ENCODE measurements at regions not wholly inside any gene's neighbourhood (a gene's known extent, or its start where the extent isn't known, plus 50 kb on each side); places are given as distances from the start of the nearest gene placed in this dataset.
A peak's percentile ranks its signal among the peaks of the same experiment; 100 is the strongest.

GRCh38 chr9:18360005-18360404 lies 113.9 kb upstream of the ADAMTSL1 start:
- Histone ChIP-seq H3K27me3 (ENCODE audit: control insufficient read depth, low read length) (no peaks in the 10 kb centered on the region), H3K27ac (ENCODE audit: low read depth, low read length) (no peak overlapping the region), H3K36me3 (ENCODE audit: control insufficient read depth, low read length) (no peaks in the 10 kb centered on the region), H3F3A (ENCODE audit: control insufficient read depth, insufficient read depth) (peaks cover 4% of the 10 kb centered on the region; the same call in 1 of the 2 replicates), H4K20me1 (ENCODE audit: control insufficient read depth, insufficient read depth, low read depth, low read length) (no peaks in the 10 kb centered on the region), H3K4me2 (ENCODE audit: low read length) (no peak overlapping the region), H3K4me3 (ENCODE audit: low read length) (no peak overlapping the region), H3K9me3 (ENCODE audit: control insufficient read depth, insufficient read depth, low read length) (no peaks in the 10 kb centered on the region), H3K79me2 (ENCODE audit: control insufficient read depth, low read length) (no peaks in the 10 kb centered on the region), H3K4me1 (ENCODE audit: control insufficient read depth, low read length) (peaks cover 42% of the 10 kb centered on the region), H3K9me2 (replicated peaks; ENCODE audit: control insufficient read depth, low read length) (no peaks in the 10 kb centered on the region)
- no peak for TF ChIP-seq CTCF (IDR thresholded peaks at IDR 0.05; ENCODE audit: low read depth, low read length, poor library complexity, severe bottlenecking)
- TF ChIP-seq EZH2phosphoT487 (IDR thresholded peaks at IDR 0.05; ENCODE audit: borderline replicate concordance, low read length), result no peak

- Histone ChIP-seq H3K4me2 (ENCODE audit: low read length) (no peak overlapping the region), H3K4me1 (ENCODE audit: control insufficient read depth, low read length) (peaks cover 58% of the 10 kb centered on the region), H3K9me3 (ENCODE audit: control insufficient read depth, insufficient read depth, low read length) (no peaks in the 10 kb centered on the region), H3K27ac (ENCODE audit: low read depth, low read length) (no peak overlapping the region), H3K9me2 (replicated peaks; ENCODE audit: control insufficient read depth, low read length) (no peaks in the 10 kb centered on the region), H3K27me3 (ENCODE audit: control insufficient read depth, low read length) (no peaks in the 10 kb centered on the region), H3K4me3 (ENCODE audit: low read length) (no peak overlapping the region), H3F3A (ENCODE audit: control insufficient read depth, insufficient read depth) (peaks cover 4% of the 10 kb centered on the region; the same call in 1 of the 2 replicates), H3K79me2 (ENCODE audit: control insufficient read depth, low read length) (no peaks in the 10 kb centered on the region), H4K20me1 (ENCODE audit: control insufficient read depth, insufficient read depth, low read depth, low read length) (no peaks in the 10 kb centered on the region), H3K36me3 (ENCODE audit: control insufficient read depth, low read length) (no peaks in the 10 kb centered on the region)
- TF ChIP-seq CTCF (IDR thresholded peaks at IDR 0.05; ENCODE audit: low read depth, low read length, poor library complexity, severe bottlenecking), result no peak
- TF ChIP-seq EZH2phosphoT487 (IDR thresholded peaks at IDR 0.05; ENCODE audit: borderline replicate concordance, low read length), result no peak
Observed at GRCh38 chr9:18361646-18362045, 112.3 kb upstream of the ADAMTSL1 start.

- H3K4me3 ChIP-seq (ENCODE audit: low read length), result no peak overlapping the region
- peak overlapping the region; percentile 65 for H3K4me2 ChIP-seq (ENCODE audit: low read length)
- no peaks in the 10 kb centered on the region for H3K27me3 ChIP-seq (ENCODE audit: control insufficient read depth, low read length)
- no peak overlapping the region for H3K27ac ChIP-seq (ENCODE audit: low read depth, low read length)
- H4K20me1 ChIP-seq (ENCODE audit: control insufficient read depth, insufficient read depth, low read depth, low read length), result no peaks in the 10 kb centered on the region
- TF ChIP-seq EZH2phosphoT487 (IDR thresholded peaks at IDR 0.05; ENCODE audit: borderline replicate concordance, low read length), result no peak
- TF ChIP-seq CTCF (IDR thresholded peaks at IDR 0.05; ENCODE audit: low read depth, low read length, poor library complexity, severe bottlenecking), result no peak
- no peaks in the 10 kb centered on the region for H3K79me2 ChIP-seq (ENCODE audit: control insufficient read depth, low read length)
- peaks cover 4% of the 10 kb centered on the region; the same call in 1 of the 2 replicates for H3F3A ChIP-seq (ENCODE audit: control insufficient read depth, insufficient read depth)
- H3K9me2 ChIP-seq (replicated peaks; ENCODE audit: control insufficient read depth, low read length), result no peaks in the 10 kb centered on the region
- H3K9me3 ChIP-seq (ENCODE audit: control insufficient read depth, insufficient read depth, low read length), result no peaks in the 10 kb centered on the region
- H3K4me1 ChIP-seq (ENCODE audit: control insufficient read depth, low read length), result peaks cover 64% of the 10 kb centered on the region
- H3K36me3 ChIP-seq (ENCODE audit: control insufficient read depth, low read length), result no peaks in the 10 kb centered on the region
Observed at GRCh38 chr9:18362166-18362565, 111.8 kb upstream of the ADAMTSL1 start.

Measured in DOHH2 (cell line).